GM12892 (cell line): ENCODE measurements at regions not wholly inside any gene's neighbourhood (a gene's known extent, or its start where the extent isn't known, plus 50 kb on each side); places are given as distances from the start of the nearest gene placed in this dataset.

Source experiments
- POLR2A ChIP-seq: IDR thresholded peaks from 2 replicates; pipeline ENCODE4 v1.6.1; 2011; ENCODE audit warnings: low read depth, low read length, control low read depth
- TAF1 ChIP-seq: IDR thresholded peaks from 2 replicates; pipeline ENCODE4 v1.6.1; 2011; ENCODE audit warnings: low read depth, mild to moderate bottlenecking, control low read depth, low read length, borderline replicate concordance

DNA sequence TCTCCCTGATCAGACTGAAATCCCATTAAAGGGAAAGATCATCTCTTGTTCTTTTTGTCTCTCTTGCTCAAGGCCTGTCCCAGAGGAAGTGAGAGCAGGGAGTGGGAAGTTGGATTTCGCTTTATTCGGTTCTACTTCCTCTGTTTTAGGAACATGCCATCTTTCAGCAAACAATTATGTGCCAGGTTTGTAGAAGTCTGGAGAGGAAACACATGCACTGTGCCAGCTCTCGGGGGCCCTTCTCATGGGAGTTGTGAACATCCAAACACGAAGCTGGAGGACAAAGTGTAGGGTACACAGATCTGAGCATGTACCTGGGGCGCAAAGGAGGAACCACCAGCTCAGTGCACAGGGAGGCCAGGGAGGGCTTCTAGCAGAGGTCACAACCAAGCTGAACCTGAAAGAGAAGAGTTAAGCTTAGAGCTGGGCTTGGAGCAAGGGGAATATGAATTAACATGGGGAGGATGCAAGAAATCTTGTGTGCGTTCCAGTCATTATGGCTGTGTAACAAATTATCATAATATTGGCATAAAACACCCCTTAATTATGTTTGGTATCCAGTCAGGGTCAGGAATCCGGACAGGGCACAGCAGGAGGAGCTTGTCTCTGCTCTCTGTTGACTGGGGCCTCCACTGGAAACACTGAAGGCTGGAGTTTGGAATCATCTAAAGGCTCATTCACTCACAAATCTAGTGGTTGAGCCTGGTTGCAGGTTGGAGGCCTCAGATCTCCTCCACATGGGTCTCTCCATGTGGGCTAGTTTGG lies 128.6 kb downstream of the ZFP36L2 start:
- TF ChIP-seq POLR2A, result no peak
- no peak for TF ChIP-seq TAF1
